Spinal cord (tissue), 9 donors: ENCODE measurements at regions not wholly inside any gene's neighbourhood (a gene's known extent, or its start where the extent isn't known, plus 50 kb on each side); places are given as distances from the start of the nearest gene placed in this dataset.

Experiments
- DNase-seq, 6 donors: peaks; one replicate each; pipeline versions ENCODE4 v3.0.0 to v3.0.0-alpha.2; 2013 to 2015; ENCODE audit warnings: low spot score in 6 of 6, low read depth in 4 of 6
- H3K27ac ChIP-seq: one replicate; pipeline ENCODE4 v1.5.1; 2013; ENCODE audit warnings: low read depth, low read length, control low read depth
- H3K27me3 ChIP-seq: one replicate; pipeline ENCODE4 v1.6.1; 2013; ENCODE audit warnings: low read length; ENCODE audit not compliant: control insufficient read depth, insufficient read depth
- H3K36me3 ChIP-seq: one replicate; pipeline ENCODE4 v1.6.1; 2013; ENCODE audit warnings: low read length; ENCODE audit not compliant: control insufficient read depth, insufficient read depth
- H3K4me1 ChIP-seq: one replicate; pipeline ENCODE4 v1.6.1; 2013; ENCODE audit warnings: low read length; ENCODE audit not compliant: control insufficient read depth, insufficient read depth
- H3K4me3 ChIP-seq: one replicate; pipeline ENCODE4 v1.5.1; 2013; ENCODE audit warnings: low read depth, low read length, control low read depth
- H3K9me3 ChIP-seq: one replicate; pipeline ENCODE4 v1.6.1; 2013; ENCODE audit warnings: low read length; ENCODE audit not compliant: control insufficient read depth, insufficient read depth
- WGBS: methylation state at CpG from one replicate; pipeline ENCODE4 v1.1.5; 2013; ENCODE audit warnings: missing lambda C conversion rate; ENCODE audit not compliant: insufficient coverage; 5-methylcytosine and 5-hydroxymethylcytosine counted together
- donor health status: healthy.

GRCh38 chr7:118696879-118697278 is 472.4 kb downstream of the ANKRD7 start:
- WGBS: 93% methylated on average over 1 of the region's 2 CpGs
- no peak for DNase-seq
- Histone ChIP-seq H3K9me3 (no peaks in the 10 kb centered on the region), H3K36me3 (no peaks in the 10 kb centered on the region), H3K4me1 (no peaks in the 10 kb centered on the region), H3K27ac (no peak overlapping the region), H3K4me3 (no peak overlapping the region), H3K27me3 (no peaks in the 10 kb centered on the region)

GRCh38 chr7:118699222-118699621 is 474.7 kb downstream of the ANKRD7 start:
- H3K27me3 ChIP-seq: no peaks in the 10 kb centered on the region
- no peak for DNase-seq
- WGBS: 90% methylated on average over 2 of the region's 4 CpGs
- no peak overlapping the region for H3K27ac ChIP-seq
- no peaks in the 10 kb centered on the region for H3K36me3 ChIP-seq
- no peak overlapping the region for H3K4me3 ChIP-seq
- H3K9me3 ChIP-seq: no peaks in the 10 kb centered on the region
- no peaks in the 10 kb centered on the region for H3K4me1 ChIP-seq

GRCh38 chr7:118708741-118709140 is 484.2 kb downstream of the ANKRD7 start:
- Histone ChIP-seq H3K27ac (no peak overlapping the region), H3K4me1 (no peaks in the 10 kb centered on the region), H3K36me3 (no peaks in the 10 kb centered on the region), H3K4me3 (no peak overlapping the region), H3K27me3 (no peaks in the 10 kb centered on the region), H3K9me3 (no peaks in the 10 kb centered on the region)
- no CpG with 5 or more reads among the region's 1 CpG for WGBS
- peak in 1 of 6 donors; percentile 62 for DNase-seq

- no peak overlapping the region for H3K4me3 ChIP-seq
- H3K27ac ChIP-seq: no peak overlapping the region
- DNase-seq: no peak
- no peaks in the 10 kb centered on the region for H3K27me3 ChIP-seq
- H3K9me3 ChIP-seq: no peaks in the 10 kb centered on the region
- no peaks in the 10 kb centered on the region for H3K4me1 ChIP-seq
- no peaks in the 10 kb centered on the region for H3K36me3 ChIP-seq
Observed at GRCh38 chr7:118711688-118712087, 487.2 kb downstream of the ANKRD7 start.

GRCh38 chr7:118713039-118713438 is 488.5 kb downstream of the ANKRD7 start:
- Histone ChIP-seq H3K27ac (no peak overlapping the region), H3K36me3 (no peaks in the 10 kb centered on the region), H3K4me3 (no peak overlapping the region), H3K9me3 (no peaks in the 10 kb centered on the region), H3K4me1 (no peaks in the 10 kb centered on the region), H3K27me3 (no peaks in the 10 kb centered on the region)
- no CpG with 5 or more reads among the region's 4 CpGs for WGBS
- no peak for DNase-seq

- H3K4me3 ChIP-seq: no peak overlapping the region
- H3K27ac ChIP-seq: no peak overlapping the region
- no peaks in the 10 kb centered on the region for H3K4me1 ChIP-seq
- no peaks in the 10 kb centered on the region for H3K36me3 ChIP-seq
- DNase-seq: no peak
- H3K27me3 ChIP-seq: no peaks in the 10 kb centered on the region
- WGBS: no CpG with 5 or more reads among the region's 4 CpGs
- no peaks in the 10 kb centered on the region for H3K9me3 ChIP-seq
Observed at GRCh38 chr7:118720632-118721031, 496.1 kb downstream of the ANKRD7 start.

- no peaks in the 10 kb centered on the region for H3K4me1 ChIP-seq
- H3K36me3 ChIP-seq: no peaks in the 10 kb centered on the region
- DNase-seq: no peak
- H3K27me3 ChIP-seq: no peaks in the 10 kb centered on the region
- H3K27ac ChIP-seq: no peak overlapping the region
- H3K4me3 ChIP-seq: no peak overlapping the region
- 57% methylated on average over 1 of the region's 2 CpGs for WGBS
- no peaks in the 10 kb centered on the region for H3K9me3 ChIP-seq
Observed at GRCh38 chr7:118731854-118732253, 507.4 kb downstream of the ANKRD7 start.

- H3K9me3 ChIP-seq: no peaks in the 10 kb centered on the region
- no peaks in the 10 kb centered on the region for H3K27me3 ChIP-seq
- DNase-seq: no peak
- H3K4me3 ChIP-seq: no peak overlapping the region
- 89% methylated on average over 1 of the region's 2 CpGs for WGBS
- H3K4me1 ChIP-seq: no peaks in the 10 kb centered on the region
- no peaks in the 10 kb centered on the region for H3K36me3 ChIP-seq
- no peak overlapping the region for H3K27ac ChIP-seq
Observed at GRCh38 chr7:118734541-118734940, 510.0 kb downstream of the ANKRD7 start.

- no peaks in the 10 kb centered on the region for H3K4me1 ChIP-seq
- DNase-seq: no peak
- H3K9me3 ChIP-seq: no peaks in the 10 kb centered on the region
- no peak overlapping the region for H3K4me3 ChIP-seq
- no peak overlapping the region for H3K27ac ChIP-seq
- H3K27me3 ChIP-seq: no peaks in the 10 kb centered on the region
- no peaks in the 10 kb centered on the region for H3K36me3 ChIP-seq
Observed at GRCh38 chr7:118735441-118735840, 510.9 kb downstream of the ANKRD7 start.

- H3K4me3 ChIP-seq: no peak overlapping the region
- H3K4me1 ChIP-seq: no peaks in the 10 kb centered on the region
- H3K36me3 ChIP-seq: no peaks in the 10 kb centered on the region
- H3K9me3 ChIP-seq: no peaks in the 10 kb centered on the region
- H3K27me3 ChIP-seq: no peaks in the 10 kb centered on the region
- no peak overlapping the region for H3K27ac ChIP-seq
- no peak for DNase-seq
- WGBS: no CpG with 5 or more reads among the region's 4 CpGs
Observed at GRCh38 chr7:118737935-118738334, 513.4 kb downstream of the ANKRD7 start.
